MCF 10A (cell line): ENCODE measurements at regions not wholly inside any gene's neighbourhood (a gene's known extent, or its start where the extent isn't known, plus 50 kb on each side); places are given as distances from the start of the nearest gene placed in this dataset.

Experiments used
- BruUV-seq: library from RNA; stranded (reverse); fragments of 400-500 nt; replicated peaks from 2 replicates; lab custom pipeline; 2021; lab: Mats Ljungman, UMichigan
- CTCF ChIA-PET: fragments of 300-600 bp; sonication (Branson Sonifier 250); formaldehyde crosslinking; extraction: SDS; loops from one replicate; lab custom pipeline; 2021; ENCODE audit warnings: antibody characterized with exemption, inconsistent platforms; lab: Yijun Ruan, JAX
- POLR2A ChIA-PET: fragments of 300-600, 350-650 bp; sonication (Branson Sonifier 250); formaldehyde crosslinking; extraction: SDS; loops from one replicate; lab custom pipeline; 2020; ENCODE audit warnings: antibody characterized with exemption, inconsistent platforms; lab: Yijun Ruan, JAX
- DNase-seq: peaks from one replicate; pipeline ENCODE4 v3.0.0-alpha.2; 2018; ENCODE audit not compliant: unreplicated experiment
- H3K27ac Mint-ChIP-seq: one replicate; pipeline ENCODE4 v1.8.0; 2022; ENCODE audit warnings: mild to moderate bottlenecking, low read depth, mixed read lengths; ENCODE audit not compliant: unreplicated experiment
- H3K27me3 Mint-ChIP-seq: one replicate; pipeline ENCODE4 v1.8.0; 2022; ENCODE audit warnings: mixed read lengths; ENCODE audit not compliant: insufficient read depth, unreplicated experiment
- H3K36me3 Mint-ChIP-seq: one replicate; pipeline ENCODE4 v1.8.0; 2022; ENCODE audit warnings: mild to moderate bottlenecking, moderate library complexity, mixed read lengths; ENCODE audit not compliant: insufficient read depth, unreplicated experiment
- H3K4me1 Mint-ChIP-seq: one replicate; pipeline ENCODE4 v1.8.0; 2022; ENCODE audit warnings: mixed read lengths; ENCODE audit not compliant: insufficient read depth, unreplicated experiment
- H3K4me3 Mint-ChIP-seq: one replicate; pipeline ENCODE4 v1.8.0; 2022; ENCODE audit warnings: mild to moderate bottlenecking, moderate library complexity, mixed read lengths; ENCODE audit not compliant: unreplicated experiment
- H3K9me3 Mint-ChIP-seq: one replicate; pipeline ENCODE4 v1.8.0; 2022; ENCODE audit warnings: mixed read lengths; ENCODE audit not compliant: unreplicated experiment
- intact Hi-C: fragments of 100-400 bp; cut with micrococcal nuclease; formaldehyde crosslinking; loops from 2 replicates; pipeline ENCODE4 v1.14.1; 2022
- TF ChIP-seq, protein P1 (sequence below): fragments of 200-600 bp; IDR thresholded peaks from one replicate; pipeline ENCODE4 v1.8.0; 2022; ENCODE audit warnings: antibody characterized with exemption, mild to moderate bottlenecking; ENCODE audit not compliant: unreplicated experiment

DNA sequence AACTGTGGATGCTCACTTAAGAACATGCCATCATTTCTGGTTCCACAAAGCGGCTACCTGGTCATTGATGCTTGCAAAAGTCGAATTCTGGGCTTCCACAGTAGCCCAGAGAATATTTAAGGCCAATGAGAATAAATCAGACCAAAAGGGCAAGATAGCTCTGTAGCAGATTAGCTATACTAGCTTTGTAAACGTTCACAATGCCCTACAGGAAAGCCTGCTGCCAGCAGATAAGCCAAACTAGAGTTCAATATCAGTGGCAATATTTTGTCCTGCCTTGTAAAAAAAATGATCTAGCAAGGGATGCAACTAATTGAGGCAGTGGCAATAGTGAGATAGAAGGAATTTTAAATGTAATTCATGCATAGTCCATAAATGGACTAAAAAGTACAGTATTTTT, 387.7 kb upstream of the TEX13C start:
- Mint-ChIP-seq H3K4me3 (no peak overlapping the region), H3K27me3 (no peaks in the 10 kb centered on the region), H3K4me1 (no peaks in the 10 kb centered on the region), H3K36me3 (no peaks in the 10 kb centered on the region), H3K27ac (no peak overlapping the region), H3K9me3 (peaks cover 14% of the 10 kb centered on the region)
- ChIA-PET CTCF (no interaction called here), POLR2A (no interaction called here)
- TF ChIP-seq, protein P1, sequence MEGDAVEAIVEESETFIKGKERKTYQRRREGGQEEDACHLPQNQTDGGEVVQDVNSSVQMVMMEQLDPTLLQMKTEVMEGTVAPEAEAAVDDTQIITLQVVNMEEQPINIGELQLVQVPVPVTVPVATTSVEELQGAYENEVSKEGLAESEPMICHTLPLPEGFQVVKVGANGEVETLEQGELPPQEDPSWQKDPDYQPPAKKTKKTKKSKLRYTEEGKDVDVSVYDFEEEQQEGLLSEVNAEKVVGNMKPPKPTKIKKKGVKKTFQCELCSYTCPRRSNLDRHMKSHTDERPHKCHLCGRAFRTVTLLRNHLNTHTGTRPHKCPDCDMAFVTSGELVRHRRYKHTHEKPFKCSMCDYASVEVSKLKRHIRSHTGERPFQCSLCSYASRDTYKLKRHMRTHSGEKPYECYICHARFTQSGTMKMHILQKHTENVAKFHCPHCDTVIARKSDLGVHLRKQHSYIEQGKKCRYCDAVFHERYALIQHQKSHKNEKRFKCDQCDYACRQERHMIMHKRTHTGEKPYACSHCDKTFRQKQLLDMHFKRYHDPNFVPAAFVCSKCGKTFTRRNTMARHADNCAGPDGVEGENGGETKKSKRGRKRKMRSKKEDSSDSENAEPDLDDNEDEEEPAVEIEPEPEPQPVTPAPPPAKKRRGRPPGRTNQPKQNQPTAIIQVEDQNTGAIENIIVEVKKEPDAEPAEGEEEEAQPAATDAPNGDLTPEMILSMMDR = no peak
- no peak for DNase-seq
- intact Hi-C loops = no loop called here
- no TSS peak for BruUV-seq

DNA sequence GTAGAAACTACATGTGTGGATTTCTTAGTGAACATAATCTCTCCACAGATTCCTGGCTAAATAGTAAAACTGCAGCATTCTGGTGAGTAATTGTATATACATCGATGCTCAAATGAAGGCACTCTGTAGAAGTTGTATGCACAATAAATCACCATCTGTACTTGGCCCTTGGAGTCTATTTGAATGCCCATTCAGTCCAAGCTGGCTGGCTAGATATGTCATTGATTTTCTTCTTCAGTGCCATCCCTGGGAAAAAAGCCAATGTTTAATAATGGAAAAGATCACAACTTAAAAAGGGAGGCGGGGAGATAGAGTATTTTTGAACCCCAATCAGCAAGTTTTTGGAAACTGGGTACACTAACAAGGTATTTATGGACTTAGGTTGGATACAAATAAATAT, 381.0 kb upstream of the TEX13C start:
- POLR2A ChIA-PET = interaction anchor here (0.7 kb wide), 2 partner anchors 25 to 306 kb away, joined by 3 to 5 read pairs; partner anchors contain the start of gene TENM1
- no peaks in the 10 kb centered on the region for H3K36me3 Mint-ChIP-seq

DNA sequence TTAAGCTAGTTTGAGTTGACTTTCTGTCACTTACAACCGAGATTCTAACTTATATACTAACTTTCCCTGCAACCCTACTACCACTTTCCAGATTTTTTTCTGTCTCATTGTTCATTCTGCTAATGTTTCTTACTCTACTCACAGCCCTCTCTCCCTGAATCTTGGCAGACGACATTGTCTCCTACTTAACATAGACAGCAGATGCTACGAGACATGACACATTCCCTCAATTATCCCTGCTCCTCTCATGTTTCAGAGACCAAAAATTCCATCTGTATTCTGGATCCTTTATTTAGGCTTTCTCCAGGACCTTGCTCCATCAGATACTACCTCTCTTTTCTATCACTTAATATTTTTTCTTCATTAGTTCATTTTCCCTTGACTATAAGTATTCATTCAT, 379.1 kb upstream of the TEX13C start:
- Mint-ChIP-seq H3K9me3 (peaks cover 11% of the 10 kb centered on the region), H3K4me3 (no peak overlapping the region), H3K4me1 (no peaks in the 10 kb centered on the region), H3K36me3 (no peaks in the 10 kb centered on the region), H3K27me3 (no peaks in the 10 kb centered on the region), H3K27ac (no peak overlapping the region)
- TF ChIP-seq, protein P1 = no peak
- DNase-seq = no peak
- POLR2A ChIA-PET = interaction anchor here (0.6 kb wide), 1 partner anchor 126 kb away, joined by 3 read pairs; no protein-coding TSS in a partner anchor
- intact Hi-C loops = no loop called here
- CTCF ChIA-PET = no interaction called here
- BruUV-seq = no TSS peak

More for the DNA sequence above, 381.0 kb upstream of the TEX13C start:
- H3K4me1 Mint-ChIP-seq = no peaks in the 10 kb centered on the region
- H3K27me3 Mint-ChIP-seq = no peaks in the 10 kb centered on the region
- peaks cover 14% of the 10 kb centered on the region for H3K9me3 Mint-ChIP-seq
- H3K27ac Mint-ChIP-seq = no peak overlapping the region
- no peak overlapping the region for H3K4me3 Mint-ChIP-seq
- intact Hi-C loops = no loop called here
- no peak for DNase-seq
- no TSS peak for BruUV-seq
- CTCF ChIA-PET = no interaction called here
- TF ChIP-seq, protein P1 = no peak

DNA sequence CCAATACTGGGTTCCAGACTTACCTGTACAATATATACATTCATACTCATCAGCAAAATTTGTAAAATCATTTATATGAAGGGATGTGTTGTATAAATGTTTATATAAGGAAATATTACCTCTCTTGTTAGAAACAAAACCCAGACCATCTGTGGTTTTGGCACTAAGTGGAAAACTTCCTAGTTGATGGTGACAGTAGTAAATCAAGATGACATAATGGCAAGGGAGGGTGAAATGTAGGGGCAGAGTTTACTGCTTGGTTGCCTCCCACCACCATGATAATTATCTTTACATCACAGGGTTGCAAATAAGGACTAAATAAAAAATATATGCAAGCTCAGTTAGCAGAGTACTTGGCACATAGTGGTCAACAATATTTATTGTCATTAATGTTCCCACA, 365.3 kb upstream of the TEX13C start:
- Mint-ChIP-seq H3K27me3 (no peaks in the 10 kb centered on the region), H3K4me3 (no peak overlapping the region), H3K4me1 (no peaks in the 10 kb centered on the region), H3K9me3 (no peaks in the 10 kb centered on the region), H3K36me3 (no peaks in the 10 kb centered on the region), H3K27ac (no peak overlapping the region)
- POLR2A ChIA-PET = no interaction called here
- CTCF ChIA-PET = no interaction called here
- BruUV-seq = no TSS peak
- DNase-seq = no peak
- intact Hi-C loops = no loop called here
- TF ChIP-seq, protein P1 = no peak
